GM11168 (cell line): ENCODE measurements at regions not wholly inside any gene's neighbourhood (a gene's known extent, or its start where the extent isn't known, plus 50 kb on each side); places are given as distances from the start of the nearest gene placed in this dataset.
"Not testable (repeated sequence)": the region's sequence is repeated elsewhere in the genome, so short reads cannot be mapped to it uniquely, and the experiment has no call there.

Experiments used
- in situ Hi-C: fragments of 300-500 bp; cut with MboI; formaldehyde crosslinking; loops from one replicate; pipeline ENCODE4 v1.12.0; 2022; ENCODE audit warnings: low sequenced_read_pairs; ENCODE audit not compliant: unreplicated experiment

GRCh38 chr4:103902730-103903129 is 182.9 kb upstream of the TACR3 start:
- in situ Hi-C loops: no loop called here

GRCh38 chr4:103895876-103896465 is 176.2 kb upstream of the TACR3 start:
- in situ Hi-C loops: no loop called here

- in situ Hi-C loops: no loop called here
Observed at GRCh38 chr4:103892586-103892985, 172.8 kb upstream of the TACR3 start.

GRCh38 chr4:103887191-103887590 is 167.4 kb upstream of the TACR3 start:
- in situ Hi-C loops: no loop called here

GRCh38 chr4:103885152-103885551 is 165.4 kb upstream of the TACR3 start:
- in situ Hi-C loops: no loop called here

GRCh38 chr4:103867311-103867710 is 147.5 kb upstream of the TACR3 start:
- in situ Hi-C loops: no loop called here

GRCh38 chr4:103853627-103854026 is 133.8 kb upstream of the TACR3 start:
- in situ Hi-C loops: no loop called here

- in situ Hi-C loops: no loop called here
Observed at GRCh38 chr4:103853146-103853545, 133.4 kb upstream of the TACR3 start.

- in situ Hi-C loops: no loop called here
Observed at GRCh38 chr4:103845075-103845474, 125.3 kb upstream of the TACR3 start.

- in situ Hi-C loops: no loop called here
Observed at GRCh38 chr4:103842637-103843239, 123.0 kb upstream of the TACR3 start.

GRCh38 chr4:103842076-103842475 is 122.3 kb upstream of the TACR3 start:
- in situ Hi-C loops: no loop called here

- in situ Hi-C loops: not testable (repeated sequence)
Observed at GRCh38 chr4:103810308-103810707, 90.5 kb upstream of the TACR3 start.

GRCh38 chr4:103802766-103803165 is 83.0 kb upstream of the TACR3 start:
- in situ Hi-C loops: no loop called here

- in situ Hi-C loops: no loop called here
Observed at GRCh38 chr4:103787057-103787456, 67.3 kb upstream of the TACR3 start.

- in situ Hi-C loops: no loop called here
Observed at GRCh38 chr4:103786593-103786992, 66.8 kb upstream of the TACR3 start.

- in situ Hi-C loops: no loop called here
Observed at GRCh38 chr4:103786014-103786413, 66.2 kb upstream of the TACR3 start.

GRCh38 chr4:103778221-103778620 is 58.4 kb upstream of the TACR3 start:
- in situ Hi-C loops: no loop called here

- in situ Hi-C loops: no loop called here
Observed at GRCh38 chr4:103774326-103774825, 54.6 kb upstream of the TACR3 start.

- in situ Hi-C loops: no loop called here
Observed at GRCh38 chr4:103773691-103774231, 54.0 kb upstream of the TACR3 start.
